Breast epithelium (tissue), 4 donors: ENCODE measurements at regions not wholly inside any gene's neighbourhood (a gene's known extent, or its start where the extent isn't known, plus 50 kb on each side); places are given as distances from the start of the nearest gene placed in this dataset.

Source experiments
- DNase-seq, 2 donors: peaks; one replicate each; pipeline ENCODE4 v3.0.0-alpha.2; 2019; ENCODE audit warnings: low spot score in 2 of 2
- H3K27ac ChIP-seq, 2 donors: fragments of 200-600 bp; sonication (generic) in 1 of 2; one replicate each; pipeline ENCODE4 v1.5.1; 2016 to 2019; ENCODE audit warnings: mild to moderate bottlenecking in 1 of 2
- H3K27me3 ChIP-seq, 2 donors: fragments of 200-600 bp; sonication (generic) in 1 of 2; one replicate each; pipeline versions ENCODE4 v1.5.1 to v1.6.0; 2017 to 2019; ENCODE audit warnings: control low read depth in 1 of 2, mild to moderate bottlenecking in 1 of 2
- H3K36me3 ChIP-seq: fragments of 200-600 bp; one replicate; pipeline ENCODE4 v1.5.1; 2019
- H3K4me1 ChIP-seq, 2 donors: fragments of 200-600 bp; sonication (generic); one replicate each; pipeline ENCODE4 v1.5.1; 2016 to 2019; ENCODE audit warnings: control low read depth in 1 of 2
- H3K4me3 ChIP-seq, 3 donors: fragments of 200-600 bp; sonication (generic); 1 replicate in 2 of 3; 2 replicates in 1 of 3; pipeline ENCODE4 v1.5.1; 2016 to 2019; ENCODE audit warnings: mild to moderate bottlenecking in 3 of 3, moderate library complexity in 2 of 3
- H3K9me3 ChIP-seq, 2 donors: fragments of 200-600 bp; sonication (generic) in 1 of 2; one replicate each; pipeline ENCODE4 v1.5.1; 2016 to 2019; ENCODE audit warnings: control low read depth in 1 of 2
- CTCF ChIP-seq, 3 donors: fragments of 450-650 bp; IDR thresholded peaks; one replicate each; pipeline ENCODE4 v1.5.1; 2016 to 2017; ENCODE audit warnings: antibody characterized with exemption in 3 of 3, mild to moderate bottlenecking in 3 of 3, moderate library complexity in 3 of 3
- POLR2A ChIP-seq: fragments of 450-650 bp; IDR thresholded peaks from one replicate; pipeline ENCODE4 v1.6.1; 2016; ENCODE audit warnings: antibody characterized with exemption, mild to moderate bottlenecking, moderate library complexity
- POLR2AphosphoS5 ChIP-seq, 3 donors: sonication (generic); formaldehyde crosslinking; IDR thresholded peaks; one replicate each; pipeline ENCODE4 v1.6.1; 2017; ENCODE audit warnings: antibody characterized with exemption in 3 of 3
- intact Hi-C: fragments of 100-400 bp; cut with DNase I; formaldehyde crosslinking; loops from one replicate; pipeline ENCODE4 v1.15.1; 2023; ENCODE audit warnings: low total_unique reads

- intact Hi-C loops: no loop called here
- no peak for TF ChIP-seq POLR2A
- TF ChIP-seq POLR2AphosphoS5 (IDR thresholded peaks at IDR 0.05): no peak
- no peak for TF ChIP-seq CTCF (IDR thresholded peaks at IDR 0.05)
- H3K36me3 ChIP-seq: no peaks in the 10 kb centered on the region
Measured at GRCh38 chr20:23282111-23282510, 68.5 kb upstream of the NXT1 start.

GRCh38 chr20:23279836-23280235, 70.8 kb upstream of the NXT1 start:
- no peaks in the 10 kb centered on the region for H3K9me3 ChIP-seq
- no peak for TF ChIP-seq POLR2AphosphoS5 (IDR thresholded peaks at IDR 0.05)
- TF ChIP-seq POLR2A: no peak
- TF ChIP-seq CTCF (IDR thresholded peaks at IDR 0.05): no peak
- intact Hi-C loops: no loop called here
- no peaks in the 10 kb centered on the region for H3K36me3 ChIP-seq
- DNase-seq: no peak
- no peak overlapping the region for H3K27ac ChIP-seq
- no peaks in the 10 kb centered on the region for H3K4me1 ChIP-seq
- no peaks in the 10 kb centered on the region for H3K27me3 ChIP-seq
- no peak overlapping the region for H3K4me3 ChIP-seq

More at GRCh38 chr20:23282111-23282510, 68.5 kb upstream of the NXT1 start:
- H3K4me1 ChIP-seq: no peaks in the 10 kb centered on the region
- DNase-seq: no peak
- no peak overlapping the region for H3K27ac ChIP-seq
- no peaks in the 10 kb centered on the region for H3K9me3 ChIP-seq
- H3K27me3 ChIP-seq: no peaks in the 10 kb centered on the region
- H3K4me3 ChIP-seq: no peak overlapping the region

GRCh38 chr20:23278172-23278571, 72.4 kb upstream of the NXT1 start:
- Histone ChIP-seq H3K9me3 (no peaks in the 10 kb centered on the region), H3K4me1 (no peaks in the 10 kb centered on the region), H3K4me3 (no peak overlapping the region), H3K27me3 (no peaks in the 10 kb centered on the region), H3K27ac (no peak overlapping the region), H3K36me3 (no peaks in the 10 kb centered on the region)
- no peak for TF ChIP-seq POLR2A
- no peak for TF ChIP-seq CTCF (IDR thresholded peaks at IDR 0.05)
- no peak for TF ChIP-seq POLR2AphosphoS5 (IDR thresholded peaks at IDR 0.05)
- intact Hi-C loops: no loop called here
- no peak for DNase-seq

DNA sequence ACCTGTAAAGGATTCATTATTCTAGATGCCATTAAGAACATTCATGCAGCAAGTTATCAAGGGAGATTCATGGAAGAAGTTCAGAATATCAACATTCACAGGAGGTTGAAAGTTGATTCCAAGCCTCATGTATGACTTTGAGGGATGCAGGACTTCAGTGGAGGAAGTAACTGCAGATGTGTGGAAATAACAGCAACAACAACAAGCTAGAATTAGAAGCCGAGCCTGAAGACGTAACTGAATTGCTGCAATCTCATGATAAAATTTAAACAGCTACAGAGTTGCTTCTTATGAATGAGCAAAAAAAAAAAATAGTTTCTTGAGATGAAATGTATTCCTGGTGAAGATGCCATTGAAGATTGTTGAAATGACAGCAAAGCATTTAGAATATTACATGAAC, 73.3 kb upstream of the NXT1 start:
- Histone ChIP-seq H3K9me3 (no peaks in the 10 kb centered on the region), H3K27me3 (no peaks in the 10 kb centered on the region), H3K36me3 (no peaks in the 10 kb centered on the region), H3K4me3 (no peak overlapping the region), H3K4me1 (no peaks in the 10 kb centered on the region), H3K27ac (no peak overlapping the region)
- TF ChIP-seq CTCF (IDR thresholded peaks at IDR 0.05): no peak
- no peak for TF ChIP-seq POLR2AphosphoS5 (IDR thresholded peaks at IDR 0.05)
- no peak for TF ChIP-seq POLR2A
- DNase-seq: no peak
- intact Hi-C loops: no loop called here

DNA sequence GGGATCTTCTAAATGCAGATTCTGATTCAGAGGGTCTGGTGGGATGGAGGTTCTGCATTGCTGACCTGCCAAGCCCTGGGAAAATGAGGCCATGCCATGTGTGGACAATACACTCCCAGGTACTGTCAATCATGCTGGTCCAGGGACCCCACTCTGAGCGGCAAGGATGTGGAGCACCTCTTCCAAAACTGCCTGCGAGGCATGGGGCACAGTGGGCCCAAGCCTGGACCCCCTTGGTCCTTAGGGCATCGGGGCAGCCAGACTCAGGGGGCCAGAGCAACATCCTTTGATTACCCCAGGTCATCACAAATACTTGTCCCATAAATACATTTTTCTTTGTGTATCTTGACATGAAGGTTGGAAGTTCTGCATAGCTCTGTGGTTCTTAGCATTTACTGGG, 76.8 kb upstream of the NXT1 start:
- intact Hi-C loops: no loop called here
- no peak overlapping the region for H3K27ac ChIP-seq
- no peaks in the 10 kb centered on the region for H3K27me3 ChIP-seq
- H3K9me3 ChIP-seq: no peaks in the 10 kb centered on the region
- H3K36me3 ChIP-seq: no peaks in the 10 kb centered on the region
- no peak for TF ChIP-seq POLR2AphosphoS5 (IDR thresholded peaks at IDR 0.05)
- TF ChIP-seq CTCF (IDR thresholded peaks at IDR 0.05): no peak
- TF ChIP-seq POLR2A: no peak
- no peak for DNase-seq
- H3K4me1 ChIP-seq: no peaks in the 10 kb centered on the region
- no peak overlapping the region for H3K4me3 ChIP-seq
